ENCODE measurements at regions not wholly inside any gene's neighbourhood (a gene's known extent, or its start where the extent isn't known, plus 50 kb on each side); places are given as distances from the start of the nearest gene placed in this dataset.

GRCh38 chr1:199832451-199832850, 195.1 kb upstream of the NR5A2 start:
- TF ChIP-seq CTCF (IDR thresholded peaks at IDR 0.05; ENCODE audit: insufficient read depth, low read length, poor library complexity, severe bottlenecking) (no peak), EZH2phosphoT487 (conservative IDR thresholded peaks at IDR 0.05; ENCODE audit: low read length) (no peak)
